Hypothalamus (tissue), 51 donors: ENCODE measurements at regions not wholly inside any gene's neighbourhood (a gene's known extent, or its start where the extent isn't known, plus 50 kb on each side); places are given as distances from the start of the nearest gene placed in this dataset.

Experiments
- DNase-seq, 51 donors: peaks; one replicate each; lab custom pipeline; 2025; lab: John Stamatoyannopoulos, UW

- DNase-seq = no peak
Measured at GRCh38 chr16:59941594-59941993, 1207.5 kb upstream of the GOT2 start.

DNA sequence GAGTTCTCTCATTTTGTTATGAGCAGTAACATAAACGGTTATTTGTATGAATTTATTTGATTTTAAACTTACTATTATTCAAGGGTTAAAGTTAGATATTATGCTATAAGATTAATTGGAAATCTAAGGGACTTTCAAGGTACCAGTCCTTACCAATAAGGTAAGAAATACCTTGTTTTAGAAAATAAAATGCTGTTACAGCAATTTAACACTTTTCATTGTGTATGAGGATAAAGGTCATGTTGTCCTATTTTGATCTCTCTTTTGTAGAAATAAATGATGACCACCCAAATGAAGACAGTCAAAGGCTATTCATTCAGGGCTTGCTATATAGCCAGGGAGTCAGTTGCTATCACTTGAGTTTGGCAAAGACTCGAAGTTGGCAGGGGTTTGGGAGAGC lies 1185.9 kb upstream of the GOT2 start:
- DNase-seq = no peak

DNA sequence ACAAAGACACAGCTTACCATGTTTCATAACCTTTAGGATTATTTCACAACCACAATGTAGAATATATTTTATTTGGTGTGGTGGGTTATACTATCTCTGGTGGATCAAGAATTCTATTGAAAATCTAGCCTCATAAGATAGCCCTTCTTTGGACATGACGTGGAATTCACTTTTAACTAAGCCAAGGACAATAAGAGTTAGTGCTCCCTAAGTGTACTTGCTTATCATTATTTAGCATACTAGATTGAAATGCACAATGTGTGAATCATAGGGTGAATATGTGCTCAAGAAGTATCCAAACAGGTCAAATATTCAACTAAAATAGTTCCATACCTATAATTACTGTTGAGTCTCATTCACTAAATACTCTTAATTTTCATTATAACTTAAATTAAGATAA lies 1179.5 kb upstream of the GOT2 start:
- no peak for DNase-seq

DNA sequence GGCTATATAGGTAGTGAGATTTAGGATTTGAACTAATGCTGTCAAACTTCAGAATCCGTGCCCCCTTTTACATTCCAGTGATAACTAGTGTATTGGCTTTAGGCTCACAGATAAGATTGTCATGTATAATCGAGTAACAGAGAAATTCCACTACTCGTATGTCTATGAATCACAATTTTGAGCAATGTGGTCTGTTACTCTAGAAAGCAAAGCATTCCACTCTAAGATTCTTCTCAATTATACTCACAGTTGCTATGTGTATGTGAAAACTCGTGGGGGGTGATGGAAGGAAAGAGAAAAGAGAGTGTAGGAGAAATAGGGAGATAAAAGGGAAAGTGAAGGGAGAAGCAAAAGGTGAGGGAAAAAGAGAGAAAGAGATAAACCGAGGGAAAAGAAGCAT lies 1175.1 kb upstream of the GOT2 start:
- DNase-seq = no peak

- no peak for DNase-seq
Measured at GRCh38 chr16:59907611-59908010, 1173.5 kb upstream of the GOT2 start.

DNA sequence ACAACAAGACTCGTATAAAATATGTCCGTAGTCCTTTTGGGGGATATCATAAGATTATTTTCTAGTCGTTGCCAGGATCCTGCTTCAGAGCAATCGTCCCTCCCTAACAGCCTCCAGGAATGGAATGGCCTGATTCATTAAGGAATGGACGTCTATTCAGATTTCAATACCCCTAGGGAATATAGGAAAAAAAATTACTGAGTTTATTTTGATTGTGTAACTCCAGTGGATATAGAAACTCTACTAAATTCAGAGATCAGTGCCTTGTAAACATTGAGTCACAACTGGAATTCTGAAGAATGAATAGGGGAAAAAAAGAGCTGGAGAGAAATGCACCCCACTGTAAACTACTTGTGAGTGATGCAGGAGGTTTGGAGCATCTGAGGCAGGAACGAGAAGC lies 1171.5 kb upstream of the GOT2 start:
- DNase-seq = no peak

GRCh38 chr16:59905131-59905530 lies 1171.0 kb upstream of the GOT2 start:
- DNase-seq = no peak

DNA sequence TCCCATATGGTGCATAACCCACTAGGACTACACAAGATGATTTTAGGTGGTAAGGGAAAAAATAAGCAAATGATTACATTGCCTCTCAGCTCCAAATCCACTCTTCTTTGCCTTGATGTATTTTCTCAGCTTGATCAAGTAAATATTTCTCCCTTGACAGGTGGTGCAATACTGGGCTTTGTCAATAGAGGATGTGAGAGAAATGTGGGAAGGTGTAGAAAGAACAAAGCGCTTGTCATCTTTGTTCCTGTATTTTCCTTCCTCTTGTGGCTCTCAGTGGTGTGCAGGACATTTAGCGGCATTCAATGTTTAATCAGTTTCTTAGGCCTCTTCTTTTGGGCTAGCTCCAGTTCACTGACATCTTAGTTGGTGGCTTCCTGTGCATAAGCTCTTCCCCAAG lies 1165.8 kb upstream of the GOT2 start:
- DNase-seq = no peak

GRCh38 chr16:59892376-59892775 lies 1158.3 kb upstream of the GOT2 start:
- DNase-seq = no peak

DNA sequence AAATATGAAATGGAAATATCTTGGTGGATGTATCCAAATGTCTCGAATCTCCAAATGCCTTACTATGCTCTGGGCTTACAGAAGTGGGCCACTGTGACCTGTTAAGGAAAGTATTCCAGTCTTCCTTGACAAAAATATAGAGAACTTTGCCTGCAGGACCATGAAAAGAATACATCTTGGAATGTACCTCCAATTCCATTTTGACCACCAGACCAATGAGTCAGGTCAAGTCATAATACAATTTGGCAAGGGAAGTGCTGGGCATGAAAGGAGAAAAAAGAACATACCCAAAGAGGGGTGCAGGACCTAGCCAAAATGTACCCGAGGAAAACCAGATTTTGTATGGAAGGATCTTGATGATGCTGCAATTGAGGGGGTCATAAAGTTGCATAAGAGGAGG lies 1153.7 kb upstream of the GOT2 start:
- no peak for DNase-seq

DNA sequence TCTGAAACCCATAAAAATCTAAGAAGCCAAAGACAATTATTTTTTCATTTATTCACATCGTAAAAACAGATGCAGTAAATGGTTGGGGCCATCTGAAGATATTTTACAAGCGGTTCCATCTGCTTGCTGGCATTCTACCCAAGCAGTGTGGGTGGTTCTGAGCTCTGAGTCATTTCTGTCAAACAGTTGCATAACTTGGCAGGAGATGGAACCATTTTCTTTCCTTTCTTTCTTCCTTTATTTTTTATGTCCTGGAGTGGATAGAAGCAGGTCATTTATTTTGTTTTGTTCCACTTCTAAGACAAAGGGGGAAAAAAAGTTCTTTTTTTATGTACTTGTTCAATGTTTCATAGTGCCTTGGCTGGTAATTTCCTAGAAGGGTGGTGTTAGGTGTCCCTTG lies 1151.9 kb upstream of the GOT2 start:
- DNase-seq = peak in 2 of 51 donors; percentile 6 to 22

- no peak for DNase-seq
Measured at GRCh38 chr16:59881376-59881775, 1147.3 kb upstream of the GOT2 start.

DNA sequence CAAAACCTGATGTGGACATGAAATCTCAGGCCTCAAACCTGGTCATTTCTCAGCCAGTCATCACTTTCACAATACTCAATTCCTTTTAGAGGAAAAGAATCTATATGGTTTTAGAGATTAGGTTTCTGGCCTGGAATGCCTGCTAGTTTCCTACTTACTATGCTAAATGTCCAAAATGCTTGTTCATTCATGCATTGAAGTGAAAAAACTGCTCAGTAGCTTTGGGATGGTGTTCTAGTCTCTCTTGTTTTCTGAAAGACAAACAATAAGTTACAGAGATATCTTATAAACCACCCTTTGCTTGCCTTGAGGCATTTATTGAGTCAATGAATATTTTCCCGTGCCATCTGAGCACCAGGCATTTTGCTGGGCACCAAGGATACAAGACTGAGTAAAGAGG lies 1146.5 kb upstream of the GOT2 start:
- DNase-seq = no peak

- no peak for DNase-seq
Measured at GRCh38 chr16:59878999-59879398, 1144.9 kb upstream of the GOT2 start.

DNA sequence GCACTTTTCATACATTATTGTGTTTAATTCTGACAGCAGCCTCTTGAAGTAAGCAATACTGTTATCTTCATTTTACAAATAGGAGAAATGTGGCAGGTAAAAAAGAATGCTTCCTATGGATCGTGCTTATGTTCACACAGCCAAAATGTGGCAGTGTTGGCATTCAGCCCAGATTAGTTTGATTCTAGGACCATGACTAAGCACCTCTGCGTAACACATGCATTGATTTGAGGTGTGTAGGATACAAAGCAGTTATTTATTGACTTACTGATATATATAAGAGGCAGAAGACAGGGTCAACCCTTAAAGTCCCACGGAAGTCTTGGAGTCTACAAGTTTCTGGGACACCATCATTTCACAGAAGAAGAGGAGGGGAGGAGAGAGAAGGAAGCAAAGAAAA lies 1144.4 kb upstream of the GOT2 start:
- no peak for DNase-seq

- DNase-seq = no peak
Measured at GRCh38 chr16:59864981-59865666, 1131.0 kb upstream of the GOT2 start.

DNA sequence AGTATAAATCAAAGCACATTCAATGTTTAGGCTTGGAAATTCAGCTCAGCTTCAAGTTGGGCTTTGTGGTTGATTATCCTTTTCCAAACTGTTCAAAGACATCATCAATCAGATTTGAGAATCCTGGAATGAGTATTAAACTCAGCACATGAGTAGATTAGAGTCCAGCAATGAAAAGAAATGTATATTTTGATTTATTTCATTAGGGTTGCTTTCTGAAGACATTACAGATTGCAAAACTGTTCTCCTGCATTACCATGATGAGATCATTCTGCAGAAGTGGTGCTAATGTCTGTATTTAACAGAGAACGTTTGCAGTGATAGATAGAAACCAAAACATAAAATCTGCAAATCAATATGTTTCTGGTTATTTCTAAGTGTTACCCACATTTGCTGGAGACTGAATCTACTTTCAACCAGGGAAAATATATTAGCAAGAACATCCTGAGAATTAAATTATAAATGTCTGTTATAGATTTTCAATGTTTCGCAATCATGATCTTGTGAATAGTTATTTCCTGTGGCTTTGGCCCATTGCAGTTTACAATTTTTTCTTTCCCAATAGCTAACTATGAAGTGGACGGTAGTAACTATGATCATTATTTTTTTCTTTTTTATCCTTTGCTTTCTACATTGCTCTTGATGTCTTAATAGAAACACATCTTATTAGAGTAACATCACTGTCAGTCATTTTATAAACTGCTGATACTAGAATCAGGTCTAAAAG lies 1125.7 kb upstream of the GOT2 start:
- no peak for DNase-seq

GRCh38 chr16:59854846-59855439 lies 1120.8 kb upstream of the GOT2 start:
- no peak for DNase-seq

- no peak for DNase-seq
Measured at GRCh38 chr16:59849716-59850115, 1115.6 kb upstream of the GOT2 start.

- DNase-seq = peak in 25 of 51 donors; percentile 0 to 73 (median 11)
Measured at GRCh38 chr16:59848296-59848695, 1114.2 kb upstream of the GOT2 start.

GRCh38 chr16:59840169-59840568 lies 1106.1 kb upstream of the GOT2 start:
- no peak for DNase-seq

DNA sequence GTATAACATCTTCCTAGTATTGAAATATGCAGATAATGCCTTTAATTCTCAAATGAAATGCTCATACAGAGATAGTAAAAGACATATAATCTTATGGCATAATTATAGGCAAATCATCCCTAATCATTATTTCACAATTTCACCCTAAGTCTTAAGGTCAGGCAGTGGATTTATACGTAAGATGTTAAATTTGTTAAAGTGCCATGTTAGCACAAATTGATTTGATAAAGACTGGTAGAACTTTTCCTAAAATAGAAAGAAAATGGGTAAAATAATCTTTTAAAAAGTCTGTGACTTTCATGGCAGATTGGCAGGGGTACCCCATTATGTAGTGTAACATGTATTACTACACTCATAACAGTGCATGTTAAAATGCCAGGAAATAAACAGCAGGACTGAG lies 1092.7 kb upstream of the GOT2 start:
- DNase-seq = no peak
